ENCODE measurements at regions not wholly inside any gene's neighbourhood (a gene's known extent, or its start where the extent isn't known, plus 50 kb on each side); places are given as distances from the start of the nearest gene placed in this dataset.

- Histone ChIP-seq H3K9me3 (ENCODE audit: insufficient read depth, low read length) (no peaks in the 10 kb centered on the region), H3K9ac (ENCODE audit: low read length) (no peak overlapping the region), H3K4me2 (ENCODE audit: low read depth, low read length, poor library complexity, severe bottlenecking) (no peak overlapping the region), H2AFZ (ENCODE audit: low read depth, low read length, severe bottlenecking) (no peak overlapping the region), H3K4me3 (ENCODE audit: insufficient read depth, low read length, poor library complexity, severe bottlenecking) (no peak overlapping the region), H3K36me3 (ENCODE audit: low read length) (no peaks in the 10 kb centered on the region), H3F3A (ENCODE audit: insufficient read depth) (no peaks in the 10 kb centered on the region), H3K9me2 (replicated peaks; ENCODE audit: insufficient read depth, low read length) (no peaks in the 10 kb centered on the region), H4K20me1 (ENCODE audit: low read depth, low read length) (no peaks in the 10 kb centered on the region), H3K27me3 (ENCODE audit: low read length) (no peaks in the 10 kb centered on the region), H3K79me2 (ENCODE audit: insufficient read depth, low read length) (no peaks in the 10 kb centered on the region), H3K27ac (ENCODE audit: low read depth, low read length) (no peak overlapping the region)
- TF ChIP-seq CTCF (IDR thresholded peaks at IDR 0.05; ENCODE audit: insufficient read depth, low read length, poor library complexity, severe bottlenecking), result no peak
- TF ChIP-seq EZH2phosphoT487 (conservative IDR thresholded peaks at IDR 0.05; ENCODE audit: low read length), result no peak
Observed at GRCh38 chr6:159527351-159527750, 165.7 kb downstream of the SOD2 start.

GRCh38 chr6:159525445-159526025, 167.5 kb downstream of the SOD2 start:
- no peak overlapping the region for H3K9ac ChIP-seq (ENCODE audit: low read length)
- H3K36me3 ChIP-seq (ENCODE audit: low read length), result no peaks in the 10 kb centered on the region
- no peak overlapping the region for H3K27ac ChIP-seq (ENCODE audit: low read depth, low read length)
- H3K79me2 ChIP-seq (ENCODE audit: insufficient read depth, low read length), result no peaks in the 10 kb centered on the region
- no peaks in the 10 kb centered on the region for H3F3A ChIP-seq (ENCODE audit: insufficient read depth)
- no peaks in the 10 kb centered on the region for H4K20me1 ChIP-seq (ENCODE audit: low read depth, low read length)
- no peaks in the 10 kb centered on the region for H3K9me3 ChIP-seq (ENCODE audit: insufficient read depth, low read length)
- no peaks in the 10 kb centered on the region for H3K27me3 ChIP-seq (ENCODE audit: low read length)
- H3K4me2 ChIP-seq (ENCODE audit: low read depth, low read length, poor library complexity, severe bottlenecking), result no peak overlapping the region
- TF ChIP-seq CTCF (IDR thresholded peaks at IDR 0.05; ENCODE audit: insufficient read depth, low read length, poor library complexity, severe bottlenecking), result no peak
- no peak for TF ChIP-seq EZH2phosphoT487 (conservative IDR thresholded peaks at IDR 0.05; ENCODE audit: low read length)
- H2AFZ ChIP-seq (ENCODE audit: low read depth, low read length, severe bottlenecking), result no peak overlapping the region
- H3K9me2 ChIP-seq (replicated peaks; ENCODE audit: insufficient read depth, low read length), result no peaks in the 10 kb centered on the region
- H3K4me3 ChIP-seq (ENCODE audit: insufficient read depth, low read length, poor library complexity, severe bottlenecking), result no peak overlapping the region

- Histone ChIP-seq H3K9ac (ENCODE audit: low read length) (no peak overlapping the region), H3K27me3 (ENCODE audit: low read length) (no peaks in the 10 kb centered on the region), H3K79me2 (ENCODE audit: insufficient read depth, low read length) (no peaks in the 10 kb centered on the region), H2AFZ (ENCODE audit: low read depth, low read length, severe bottlenecking) (no peak overlapping the region), H3K27ac (ENCODE audit: low read depth, low read length) (no peak overlapping the region), H4K20me1 (ENCODE audit: low read depth, low read length) (no peaks in the 10 kb centered on the region), H3K9me2 (replicated peaks; ENCODE audit: insufficient read depth, low read length) (no peaks in the 10 kb centered on the region), H3F3A (ENCODE audit: insufficient read depth) (no peaks in the 10 kb centered on the region), H3K4me3 (ENCODE audit: insufficient read depth, low read length, poor library complexity, severe bottlenecking) (no peak overlapping the region), H3K9me3 (ENCODE audit: insufficient read depth, low read length) (no peaks in the 10 kb centered on the region), H3K4me2 (ENCODE audit: low read depth, low read length, poor library complexity, severe bottlenecking) (no peak overlapping the region), H3K36me3 (ENCODE audit: low read length) (no peaks in the 10 kb centered on the region)
- TF ChIP-seq EZH2phosphoT487 (conservative IDR thresholded peaks at IDR 0.05; ENCODE audit: low read length) (no peak), CTCF (IDR thresholded peaks at IDR 0.05; ENCODE audit: insufficient read depth, low read length, poor library complexity, severe bottlenecking) (no peak)
Observed at GRCh38 chr6:159522877-159523547, 170.0 kb downstream of the SOD2 start.

Data from SU-DHL-6 (cell line).